ENCODE measurements at regions not wholly inside any gene's neighbourhood (a gene's known extent, or its start where the extent isn't known, plus 50 kb on each side); places are given as distances from the start of the nearest gene placed in this dataset.

DNA sequence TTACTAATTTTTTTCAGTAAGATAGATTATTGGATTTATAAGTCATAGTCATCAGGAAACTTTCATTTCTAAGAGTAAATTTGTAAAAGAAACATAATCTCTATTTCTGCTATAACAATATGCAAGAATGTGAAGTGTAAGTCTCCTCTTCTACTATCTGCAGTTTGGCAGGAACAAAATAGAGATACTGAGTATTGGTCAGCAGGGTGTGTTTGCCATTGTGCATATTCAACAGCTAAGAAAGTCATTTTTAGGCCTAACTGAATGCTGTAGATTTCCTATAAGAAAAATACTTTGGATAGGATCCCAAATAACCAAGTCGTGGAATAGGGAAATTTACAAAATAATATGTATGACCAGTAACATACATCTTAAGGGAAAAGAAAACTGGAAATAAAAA lies 253.3 kb upstream of the EPHA5 start:
- no peak for DNase-seq (ENCODE audit: low read depth in 2 of 2)

DNA sequence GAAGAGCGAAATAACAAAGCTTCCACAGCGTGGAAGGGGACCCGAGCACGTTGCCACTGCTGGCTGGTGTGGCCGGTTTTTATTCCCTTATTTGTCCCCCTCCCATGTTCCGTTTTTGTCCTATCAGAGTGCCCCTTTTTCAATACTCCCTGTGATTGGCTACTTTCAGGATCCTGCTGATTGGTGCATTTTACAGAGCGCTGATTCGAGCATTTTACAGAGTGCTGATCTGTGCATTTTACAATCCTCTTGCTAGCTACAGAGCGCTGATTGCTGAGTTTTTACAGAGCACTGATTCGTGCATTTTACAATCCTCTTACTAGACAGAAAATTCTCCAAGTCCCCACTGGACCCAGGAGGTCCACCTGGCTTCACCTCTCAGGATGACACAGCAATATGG lies 250.9 kb upstream of the EPHA5 start:
- no peak for DNase-seq (ENCODE audit: low read depth in 2 of 2)

DNA sequence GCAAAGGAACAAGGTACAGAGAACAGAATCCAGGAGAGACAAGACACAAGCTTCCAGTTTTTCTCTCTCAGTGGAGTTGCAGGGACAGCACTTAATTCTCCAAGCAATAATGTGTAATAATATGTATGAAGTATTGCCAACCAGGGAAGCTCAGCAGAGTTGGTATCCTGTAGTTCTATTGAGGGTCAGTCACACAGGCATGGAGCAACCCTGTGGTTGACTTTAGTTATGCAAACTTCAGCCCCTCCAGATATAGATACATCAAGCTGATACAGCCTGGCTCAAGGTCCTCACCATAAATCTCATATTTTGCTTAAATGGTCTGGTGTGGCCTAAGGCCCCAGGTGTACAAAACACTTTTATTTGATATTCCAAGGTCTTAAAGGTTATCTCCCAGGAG lies 248.6 kb upstream of the EPHA5 start:
- DNase-seq (ENCODE audit: low read depth in 2 of 2): no peak

DNA sequence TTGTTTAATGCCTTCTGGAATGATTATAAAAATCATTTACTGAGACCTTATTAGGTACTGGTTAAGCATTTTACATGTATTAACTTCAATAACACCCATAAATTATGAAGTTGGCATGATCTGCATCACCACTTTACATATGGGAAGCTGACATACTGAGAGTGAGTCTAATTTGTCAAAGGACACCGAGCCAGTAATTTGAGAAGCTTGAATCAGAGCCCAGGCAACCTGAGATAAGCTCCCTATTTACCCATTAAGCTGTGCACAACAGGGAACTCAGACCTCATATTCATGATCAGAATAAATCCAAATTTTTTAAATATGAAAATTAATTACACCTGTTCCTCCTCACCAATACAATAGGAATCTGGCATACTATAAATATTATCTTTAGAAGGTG lies 247.9 kb upstream of the EPHA5 start:
- DNase-seq (ENCODE audit: low read depth in 2 of 2): no peak

DNA sequence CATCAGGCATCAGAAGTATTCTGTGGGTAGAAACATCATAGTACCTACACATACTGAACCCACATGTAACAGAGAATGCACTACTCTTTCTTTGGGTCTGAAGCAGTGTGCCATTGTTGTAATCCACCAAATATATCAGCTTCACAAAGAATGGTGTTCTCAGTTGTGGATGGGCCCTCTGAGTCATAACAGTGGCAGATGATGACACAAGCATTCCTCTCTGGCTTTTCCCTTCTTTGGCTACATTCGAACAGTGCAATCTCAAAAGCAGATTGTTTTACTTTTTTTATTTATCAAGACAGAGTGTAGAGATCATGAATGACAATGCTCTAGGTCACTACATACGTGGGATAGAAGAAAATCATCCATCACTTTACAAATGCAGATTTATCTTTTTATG lies 247.2 kb upstream of the EPHA5 start:
- no peak for DNase-seq (ENCODE audit: low read depth in 2 of 2)

DNA sequence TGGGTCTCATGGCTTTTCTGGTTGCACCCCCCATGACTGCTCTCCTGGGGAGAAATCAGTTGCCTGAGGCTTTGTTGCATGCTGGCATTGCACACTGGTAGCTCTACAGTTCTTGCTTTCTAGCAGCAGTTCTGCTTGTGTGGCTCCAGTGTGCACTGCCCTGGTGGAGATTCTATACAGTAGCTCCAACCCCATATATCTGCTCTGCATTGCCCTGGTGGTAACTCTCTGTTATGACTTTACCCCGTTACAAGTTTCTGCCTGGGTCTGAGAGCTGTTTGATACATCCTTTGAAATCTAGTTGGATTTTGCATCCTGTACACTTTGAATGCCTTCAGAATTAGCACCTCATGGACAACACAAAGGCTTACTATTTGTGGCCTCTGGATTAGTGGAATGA lies 241.4 kb upstream of the EPHA5 start:
- DNase-seq (ENCODE audit: low read depth in 2 of 2): no peak

DNA sequence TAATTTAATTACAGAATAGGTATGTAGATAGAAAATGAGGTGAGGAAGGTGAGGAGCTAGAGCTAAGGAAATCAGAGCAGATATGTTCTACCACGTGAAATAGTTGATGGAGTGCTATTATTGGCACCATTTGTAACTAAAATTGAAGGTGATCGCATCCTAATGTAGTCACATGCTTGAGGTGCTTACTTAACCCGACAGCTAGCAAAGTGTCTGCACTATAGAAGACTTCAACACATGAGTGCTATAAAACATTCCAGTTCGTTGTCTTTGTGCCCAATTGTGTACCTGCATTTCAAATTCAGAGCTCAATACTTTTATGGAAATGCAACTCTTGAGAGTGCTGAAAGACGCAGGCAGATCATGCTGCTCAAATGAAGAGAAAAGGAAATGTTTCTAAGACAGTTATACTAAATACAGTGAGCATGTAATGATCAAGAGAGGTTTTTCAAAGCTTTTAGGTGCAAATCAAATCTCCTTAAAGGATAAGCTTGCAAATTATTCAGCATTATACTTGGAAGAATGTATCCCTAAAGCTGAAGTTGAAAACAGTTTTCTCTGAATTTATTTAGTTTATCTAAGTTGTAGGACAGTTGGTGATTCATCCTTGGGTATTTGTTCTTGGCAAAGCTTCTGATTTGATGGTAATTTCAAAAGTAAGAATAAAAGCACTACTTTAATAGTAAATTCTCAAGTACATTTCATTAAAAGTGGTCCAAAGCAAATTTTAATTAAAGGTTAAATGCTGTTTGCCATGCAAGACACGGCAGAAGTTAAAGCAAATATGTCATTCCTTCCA lies 223.9 kb upstream of the EPHA5 start:
- DNase-seq (ENCODE audit: low read depth in 2 of 2): no peak

DNA sequence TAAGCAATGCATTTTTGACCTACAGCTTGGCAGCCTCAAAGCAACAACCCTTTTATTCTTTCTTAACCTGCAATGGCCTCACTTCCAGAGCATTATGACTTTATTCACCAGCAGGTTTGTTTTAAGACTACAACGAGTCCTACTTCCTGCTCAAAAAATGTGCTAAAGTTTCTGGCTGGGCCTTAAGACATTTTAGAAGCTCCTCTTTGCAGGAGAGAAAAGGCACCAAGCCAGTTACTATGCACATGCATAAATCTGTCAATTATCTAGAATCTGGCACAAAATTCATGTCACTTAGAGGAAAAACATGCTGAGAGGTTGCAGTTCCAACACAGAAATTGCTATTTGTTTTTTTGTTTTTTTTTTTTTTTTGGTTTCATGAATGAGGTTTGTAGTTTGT lies 223.0 kb upstream of the EPHA5 start:
- DNase-seq (ENCODE audit: low read depth in 2 of 2): no peak

DNA sequence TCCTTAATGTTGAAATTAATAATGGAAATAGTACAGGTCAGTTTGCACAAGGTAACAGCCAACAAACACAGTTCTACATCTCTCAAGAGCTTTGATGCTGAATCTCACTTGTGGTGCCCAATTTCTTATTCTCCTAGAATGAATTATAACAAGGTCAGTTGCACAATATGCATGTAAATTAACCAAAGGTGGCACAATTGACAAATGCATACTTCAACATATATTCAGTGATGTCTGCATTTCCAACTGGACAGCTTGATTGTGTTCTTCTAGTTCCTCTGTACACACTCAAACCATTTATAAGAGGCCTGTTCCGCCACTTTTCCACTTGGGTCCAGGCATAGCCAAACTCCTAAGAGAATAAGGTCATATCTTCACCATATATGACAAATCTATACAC lies 210.3 kb upstream of the EPHA5 start:
- no peak for DNase-seq (ENCODE audit: low read depth in 2 of 2)

DNA sequence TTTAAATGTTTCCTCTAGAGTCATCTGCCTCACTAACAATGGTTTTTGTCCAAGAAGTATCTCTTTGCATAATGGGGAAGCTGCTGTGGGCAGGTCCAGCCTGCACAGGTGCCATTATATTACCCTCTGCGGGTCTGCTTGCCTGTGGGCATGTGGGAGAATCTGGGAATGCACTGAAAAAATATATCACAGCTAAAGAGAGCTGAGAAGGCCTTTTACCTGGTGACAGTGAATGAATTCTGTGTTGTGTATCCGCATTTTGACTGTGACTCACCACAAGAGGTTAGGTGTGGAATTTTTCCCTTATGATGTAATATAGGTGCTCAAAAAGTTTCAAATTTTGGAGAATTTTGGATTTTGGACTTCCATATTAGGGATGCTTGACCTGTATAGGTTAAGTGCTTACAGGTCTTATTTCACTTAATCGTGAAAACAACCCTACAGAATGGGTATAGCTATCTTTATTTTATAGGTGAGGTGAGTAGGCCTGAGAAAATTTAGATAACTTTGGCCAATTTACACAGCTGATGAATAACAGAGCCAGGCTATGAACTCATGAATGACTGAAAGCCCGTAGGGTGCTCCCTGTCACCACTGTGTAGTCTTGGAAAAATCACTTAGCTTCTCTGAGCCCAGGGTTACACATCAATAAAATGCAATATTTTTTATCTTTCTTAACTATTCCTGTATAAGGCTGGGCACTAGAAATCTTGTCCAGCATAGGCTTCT lies 198.0 kb upstream of the EPHA5 start:
- no peak for DNase-seq (ENCODE audit: low read depth in 2 of 2)

DNA sequence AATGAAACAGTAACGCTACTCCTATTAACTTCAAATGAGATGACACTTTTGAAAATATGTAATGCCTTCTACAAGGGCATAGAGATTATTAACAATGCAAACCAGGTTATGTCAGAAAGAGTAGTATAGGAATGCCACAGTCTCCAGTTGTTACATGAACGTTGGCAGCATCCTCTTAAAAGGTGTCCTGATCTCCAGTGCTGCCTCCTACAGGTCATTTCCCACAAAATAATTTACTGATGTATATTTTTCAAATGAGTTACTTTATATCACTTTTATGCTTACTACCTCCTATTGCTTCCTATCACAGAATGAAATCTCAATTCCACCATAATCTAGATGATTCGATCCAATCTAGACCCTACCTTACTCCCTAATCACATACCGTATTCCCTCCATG lies 195.2 kb upstream of the EPHA5 start:
- peak in 1 of 2 donors; percentile 7 for DNase-seq (ENCODE audit: low read depth in 2 of 2)

DNA sequence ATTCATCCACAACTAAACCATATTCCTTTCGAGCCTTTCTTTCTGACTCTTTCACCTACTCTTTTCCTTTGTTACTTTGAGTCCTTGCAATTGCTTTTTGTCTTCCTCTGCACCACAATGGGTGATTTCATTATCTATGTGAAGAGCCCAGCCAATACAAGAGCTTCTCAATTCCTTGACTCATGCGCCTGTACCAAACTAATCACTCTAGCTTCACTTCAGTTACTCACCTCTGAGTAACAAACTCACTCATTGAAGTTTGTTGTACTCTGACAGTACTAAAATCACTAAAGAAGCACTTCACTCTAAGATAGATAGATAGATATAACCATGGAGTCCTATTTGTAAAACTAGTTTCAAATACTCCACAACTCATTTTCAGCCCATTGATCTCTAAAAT lies 191.7 kb upstream of the EPHA5 start:
- no peak for DNase-seq (ENCODE audit: low read depth in 2 of 2)

DNA sequence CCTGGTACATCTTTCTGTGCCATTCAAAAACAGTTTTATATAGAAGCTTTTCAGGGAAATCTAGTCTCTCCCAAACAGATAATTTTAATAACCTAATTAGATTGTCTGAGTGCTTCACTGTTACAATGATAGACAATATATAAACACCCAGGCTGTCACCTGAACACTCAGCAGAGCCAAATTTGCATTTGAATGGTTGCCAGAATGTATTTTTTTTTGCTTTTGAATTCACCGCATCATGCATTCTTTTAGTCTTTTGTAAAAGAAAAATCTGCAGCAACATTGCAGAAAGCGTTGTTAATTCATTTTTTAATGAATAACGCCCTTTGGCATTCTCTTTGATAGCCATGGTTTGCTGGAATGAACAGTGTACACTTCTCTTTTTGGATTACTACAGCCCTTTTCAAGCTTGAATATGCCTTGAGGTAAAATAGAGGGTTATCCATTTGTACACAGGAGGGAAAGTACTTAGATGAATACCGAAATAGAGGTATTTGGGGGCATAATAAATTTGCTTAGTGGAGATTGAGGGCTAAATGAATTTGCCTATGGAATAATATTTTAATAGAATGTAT lies 175.0 kb upstream of the EPHA5 start:
- no peak for DNase-seq (ENCODE audit: low read depth in 2 of 2)

DNA sequence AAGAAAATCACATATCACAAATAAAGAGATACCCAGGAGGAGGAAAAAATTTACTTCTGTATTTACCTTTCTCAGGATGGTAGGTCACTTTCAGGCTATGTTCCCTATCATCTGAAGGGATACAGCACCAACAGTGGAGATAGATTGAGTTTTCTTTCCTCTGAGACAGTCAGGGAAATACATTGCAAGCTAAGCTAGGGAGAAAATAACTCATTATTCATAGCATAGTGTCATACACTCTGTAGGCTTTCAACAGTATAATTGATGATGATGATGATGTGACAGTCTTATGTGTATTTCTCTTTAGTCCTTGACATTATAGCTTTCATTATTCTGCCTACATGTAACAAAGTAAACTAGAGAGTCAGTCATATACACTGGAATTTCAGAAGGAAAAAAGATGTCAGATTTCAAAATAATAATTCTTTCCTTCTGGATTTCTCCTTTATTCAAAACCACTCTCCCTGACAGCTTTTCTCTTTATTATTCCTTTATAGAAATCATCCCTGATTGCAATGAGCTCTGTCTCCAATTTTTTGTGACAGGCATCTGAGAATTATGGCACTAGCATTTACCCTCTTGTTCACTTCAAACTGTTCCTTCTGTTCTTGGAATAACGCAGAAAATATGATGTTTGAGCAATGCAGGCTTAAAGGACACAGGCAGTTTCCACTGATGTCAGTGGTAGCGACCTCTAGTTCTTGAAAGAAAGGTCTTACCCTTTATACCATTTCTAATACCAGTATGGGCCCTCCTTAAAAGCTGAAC lies 169.1 kb upstream of the EPHA5 start:
- no peak for DNase-seq (ENCODE audit: low read depth in 2 of 2)

DNA sequence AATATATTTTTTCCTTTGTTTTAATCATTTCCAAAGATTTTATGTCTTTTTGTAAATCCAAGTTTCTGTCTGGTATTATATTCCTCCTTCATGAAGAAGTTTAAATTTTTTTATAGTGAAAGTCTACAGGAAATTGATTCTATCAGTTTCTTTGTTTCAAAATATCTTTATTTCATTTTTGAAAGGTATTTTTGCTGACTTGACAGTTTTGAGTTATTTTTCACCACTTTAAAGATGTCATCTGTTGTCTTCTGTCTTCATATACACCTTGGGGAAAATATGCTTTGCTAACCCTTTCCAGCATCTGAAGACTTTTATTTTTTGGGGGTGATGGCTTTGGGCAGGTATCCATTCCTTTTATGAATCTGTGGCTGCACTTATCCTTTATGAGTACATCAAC lies 164.4 kb upstream of the EPHA5 start:
- no peak for DNase-seq (ENCODE audit: low read depth in 2 of 2)

DNA sequence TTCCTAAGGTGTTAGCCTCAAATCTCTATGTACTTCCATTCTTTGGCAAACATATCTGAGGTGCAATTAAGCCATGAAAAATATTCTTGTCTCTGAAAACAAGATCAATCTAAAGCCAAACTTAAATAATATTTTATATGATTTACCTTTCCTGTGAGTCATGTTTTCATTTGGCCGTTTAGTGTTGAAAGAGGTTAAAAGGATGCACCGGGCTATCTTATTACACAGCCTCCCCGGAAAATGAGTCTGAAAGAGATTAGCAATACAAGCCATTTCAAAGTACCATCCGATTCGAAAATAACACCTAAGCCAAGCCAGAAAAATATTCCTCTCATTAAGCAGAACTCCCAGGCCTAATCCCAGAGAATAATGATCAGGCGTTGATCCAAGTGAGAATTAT lies 161.5 kb upstream of the EPHA5 start:
- no peak for DNase-seq (ENCODE audit: low read depth in 2 of 2)

DNA sequence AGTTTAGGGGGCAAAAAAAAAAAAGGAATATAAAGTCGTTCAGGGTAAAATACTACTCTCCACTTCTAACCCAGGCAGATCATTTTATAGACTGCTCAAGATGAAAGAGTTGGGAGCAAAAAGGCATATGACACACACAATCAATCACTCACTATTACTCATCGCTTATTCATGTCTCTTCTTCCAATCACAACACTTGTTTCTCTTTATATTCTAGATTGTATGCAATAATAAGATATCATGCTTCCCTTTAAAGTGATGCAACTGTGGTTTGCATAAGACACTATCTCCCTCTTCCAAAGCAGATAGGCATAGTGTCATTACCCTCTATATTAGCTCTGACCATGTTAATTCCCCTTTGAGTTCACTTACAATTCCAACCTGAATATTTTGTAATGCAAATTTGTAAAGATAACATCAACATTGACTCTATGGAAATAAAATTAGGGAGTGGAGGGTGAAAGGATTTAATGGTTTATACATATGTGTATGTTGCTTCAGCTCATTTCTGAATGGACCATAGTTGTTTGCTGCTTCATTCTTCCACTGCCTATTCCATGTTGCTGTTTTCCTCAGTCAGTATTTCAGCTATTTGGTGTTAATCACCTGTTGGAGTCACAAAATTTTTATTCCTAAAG lies 154.9 kb upstream of the EPHA5 start:
- no peak for DNase-seq (ENCODE audit: low read depth in 2 of 2)

DNA sequence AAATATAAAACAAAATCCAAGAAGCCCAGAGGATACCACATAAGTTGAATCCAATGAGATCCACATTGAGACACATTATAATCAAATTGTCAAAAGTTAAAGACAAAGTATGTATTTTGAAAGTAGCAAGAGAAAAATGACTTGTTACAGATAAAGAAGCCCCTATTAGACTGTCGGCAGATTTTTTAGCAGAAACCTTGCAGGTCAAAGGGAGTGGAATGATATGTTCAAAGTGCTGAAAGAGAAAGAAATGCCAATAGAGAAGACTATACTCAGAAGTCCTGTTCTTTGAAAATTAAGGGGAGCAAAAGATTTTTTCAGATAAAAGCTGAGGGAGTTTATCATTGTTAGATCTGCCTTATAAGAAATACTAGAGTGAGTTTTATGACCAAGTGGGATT lies 148.9 kb upstream of the EPHA5 start:
- DNase-seq (ENCODE audit: low read depth in 2 of 2): no peak

DNA sequence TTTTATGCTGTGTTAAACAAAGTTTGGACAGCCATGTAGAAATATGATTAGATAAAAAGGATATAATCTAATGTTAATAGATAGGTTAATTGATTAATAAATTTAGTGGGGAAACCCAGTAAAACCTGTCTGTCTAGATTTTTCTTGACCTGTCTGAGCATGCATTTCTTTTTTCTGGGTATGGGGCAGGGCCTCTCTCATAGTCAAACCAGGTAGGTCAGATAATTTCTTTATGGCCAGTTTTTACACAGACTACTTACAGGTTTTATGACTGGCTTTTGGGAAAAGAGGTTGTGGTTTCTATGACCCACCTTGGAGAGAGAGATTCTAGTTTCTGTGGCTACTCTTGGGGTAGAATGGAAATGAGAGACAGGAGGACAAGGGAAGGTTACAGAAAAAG lies 135.6 kb upstream of the EPHA5 start:
- no peak for DNase-seq (ENCODE audit: low read depth in 2 of 2)

DNA sequence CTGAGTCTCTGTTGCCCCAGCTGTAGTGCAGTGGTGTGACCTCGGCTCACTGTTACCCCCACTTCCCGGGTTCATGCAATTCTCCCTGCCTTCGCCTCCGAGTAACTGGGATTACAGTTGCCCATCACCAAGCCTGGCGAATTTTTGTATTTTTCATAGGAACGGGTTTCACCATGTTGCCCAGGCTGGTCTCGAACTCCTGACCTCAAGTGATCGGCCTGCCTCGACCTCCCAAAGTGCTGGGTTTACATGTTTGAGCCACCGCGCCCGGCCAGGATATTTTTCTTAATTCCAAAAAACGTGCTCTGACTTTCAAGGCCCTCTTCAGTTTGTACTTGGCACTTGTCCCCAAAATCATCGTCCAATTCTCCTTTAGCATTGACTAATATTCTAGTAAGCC lies 129.2 kb upstream of the EPHA5 start:
- DNase-seq (ENCODE audit: low read depth in 2 of 2): no peak

DNA sequence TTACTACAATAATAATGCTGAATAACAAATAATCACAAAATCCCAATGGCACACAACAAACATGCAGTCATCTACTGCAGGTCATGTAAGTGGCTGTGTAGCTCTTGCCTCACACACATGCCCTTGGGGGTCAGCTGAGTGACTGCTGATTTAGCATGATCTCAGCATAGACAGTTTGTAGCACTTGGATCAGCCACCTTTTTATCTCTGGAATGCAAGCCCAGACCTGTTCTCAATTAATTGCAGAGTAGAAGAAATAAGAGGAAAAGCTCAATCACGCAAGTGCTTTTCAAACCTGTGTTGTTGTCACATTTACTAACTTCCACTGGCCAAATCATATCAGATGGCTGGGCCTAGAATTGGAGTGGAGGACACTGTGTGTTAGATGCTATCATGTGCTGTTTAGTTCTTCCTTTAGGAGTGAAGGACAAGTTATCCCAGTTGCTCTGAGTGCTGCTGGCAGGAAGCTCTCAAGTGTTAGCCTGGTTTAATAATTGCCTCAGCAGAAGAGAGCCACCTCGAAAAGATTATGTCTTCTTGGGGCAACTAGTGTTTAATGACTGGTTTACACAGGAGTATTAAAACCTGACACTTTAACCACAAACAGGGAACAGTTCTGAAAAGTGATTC lies 128.3 kb upstream of the EPHA5 start:
- DNase-seq (ENCODE audit: low read depth in 2 of 2): no peak
